WTC11 (cell line): ENCODE measurements at regions not wholly inside any gene's neighbourhood (a gene's known extent, or its start where the extent isn't known, plus 50 kb on each side); places are given as distances from the start of the nearest gene placed in this dataset.
A peak's percentile ranks its signal among the peaks of the same experiment; 100 is the strongest.

Experiments used
- ATAC-seq: fragments of 200-7000 bp; cut with Tn5 transposase; 2 replicates; pipeline ENCODE4 v1.10.0; 2021; ENCODE audit warnings: mild to moderate bottlenecking, moderate library complexity
- CTCF ChIA-PET: fragments of 300-600 bp; sonication (Branson Sonifier 250); formaldehyde crosslinking; loops from one replicate; lab custom pipeline; 2021; ENCODE audit warnings: antibody characterized with exemption; lab: Charles Lee
- POLR2A ChIA-PET: fragments of 350-600 bp; sonication (Branson Sonifier 250); formaldehyde crosslinking; loops from one replicate; lab custom pipeline; 2021; ENCODE audit warnings: antibody characterized with exemption; lab: Charles Lee
- DNase-seq: peaks from one replicate; pipeline ENCODE4 v3.0.0; 2021; ENCODE audit warnings: low spot score
- H3K27ac Mint-ChIP-seq: 2 replicates; pipeline ENCODE4 v1.8.0; 2021; ENCODE audit warnings: mixed read lengths
- H3K27me3 Mint-ChIP-seq: 2 replicates; pipeline ENCODE4 v1.8.0; 2021; ENCODE audit warnings: low read depth, mild to moderate bottlenecking, moderate library complexity, mixed read lengths
- H3K36me3 Mint-ChIP-seq: 2 replicates; pipeline ENCODE4 v1.8.0; 2021; ENCODE audit warnings: mixed read lengths
- H3K4me1 Mint-ChIP-seq: 2 replicates; pipeline ENCODE4 v1.8.0; 2022; ENCODE audit warnings: mixed read lengths
- H3K4me3 Mint-ChIP-seq: 2 replicates; pipeline ENCODE4 v1.8.0; 2021; ENCODE audit warnings: mild to moderate bottlenecking, moderate library complexity, mixed read lengths
- H3K9me3 Mint-ChIP-seq: 2 replicates; pipeline ENCODE4 v1.8.0; 2021; ENCODE audit warnings: mixed read lengths
- AFF4 ChIP-seq: sonication (generic); formaldehyde crosslinking; IDR thresholded peaks from 2 replicates; pipeline ENCODE4 v1.8.1; 2023; ENCODE audit warnings: mild to moderate bottlenecking, missing genetic modification reagents, borderline replicate concordance
- CREM ChIP-seq: sonication (generic); formaldehyde crosslinking; IDR thresholded peaks from 2 replicates; pipeline ENCODE4 v1.8.1; 2022; ENCODE audit warnings: mild to moderate bottlenecking, missing genetic modification reagents, moderate library complexity
- ESRRA ChIP-seq: sonication (generic); formaldehyde crosslinking; IDR thresholded peaks from 2 replicates; pipeline ENCODE4 v1.8.1; 2022; ENCODE audit warnings: mild to moderate bottlenecking, missing genetic modification reagents, borderline replicate concordance
- FOXJ3 ChIP-seq: sonication (generic); formaldehyde crosslinking; IDR thresholded peaks from 2 replicates; pipeline ENCODE4 v1.9.0; 2021; ENCODE audit warnings: missing genetic modification reagents, mild to moderate bottlenecking, borderline replicate concordance
- FOXK1 ChIP-seq: sonication (generic); formaldehyde crosslinking; IDR thresholded peaks from 2 replicates; pipeline ENCODE4 v1.8.0; 2022; ENCODE audit warnings: mild to moderate bottlenecking, moderate library complexity, missing genetic modification reagents
- IRF2 ChIP-seq: sonication (generic); formaldehyde crosslinking; IDR thresholded peaks from 2 replicates; pipeline ENCODE4 v1.8.0; 2022; ENCODE audit warnings: low read depth, missing genetic modification reagents, borderline replicate concordance
- JUN ChIP-seq: sonication (generic); formaldehyde crosslinking; IDR thresholded peaks from 2 replicates; pipeline ENCODE4 v1.8.0; 2023; ENCODE audit warnings: mild to moderate bottlenecking, missing genetic modification reagents
- NR1H2 ChIP-seq: sonication (generic); formaldehyde crosslinking; IDR thresholded peaks from 2 replicates; pipeline ENCODE4 v1.9.0; 2021; ENCODE audit warnings: mild to moderate bottlenecking, moderate library complexity, missing genetic modification reagents
- PRRX2 ChIP-seq: fragments of 250-450 bp; sonication (Bioruptor Pico); IDR thresholded peaks from 2 replicates; pipeline ENCODE4 v1.8.0; 2021; ENCODE audit warnings: mild to moderate bottlenecking
- RELA ChIP-seq: sonication (generic); formaldehyde crosslinking; IDR thresholded peaks from 2 replicates; pipeline ENCODE4 v1.8.1; 2022; ENCODE audit warnings: missing genetic modification reagents, mild to moderate bottlenecking, borderline replicate concordance
- SMAD4 ChIP-seq: sonication (generic); formaldehyde crosslinking; IDR thresholded peaks from 2 replicates; pipeline ENCODE4 v1.8.0; 2022; ENCODE audit warnings: mild to moderate bottlenecking, missing genetic modification reagents
- ZNF263 ChIP-seq: sonication (generic); formaldehyde crosslinking; IDR thresholded peaks from 2 replicates; pipeline ENCODE4 v1.8.1; 2022; ENCODE audit warnings: low read depth, mild to moderate bottlenecking, moderate library complexity, missing genetic modification reagents
- ZNF317 ChIP-seq: sonication (generic); formaldehyde crosslinking; IDR thresholded peaks from 2 replicates; pipeline ENCODE4 v1.8.1; 2023; ENCODE audit warnings: low read depth, mild to moderate bottlenecking, moderate library complexity, missing genetic modification reagents, borderline replicate concordance
- ZNF396 ChIP-seq: fragments of 250-450 bp; sonication (Bioruptor Pico); IDR thresholded peaks from 2 replicates; pipeline ENCODE4 v1.8.0; 2021; ENCODE audit warnings: mild to moderate bottlenecking, moderate library complexity, borderline replicate concordance
- ZNF512 ChIP-seq: sonication (generic); formaldehyde crosslinking; IDR thresholded peaks from 2 replicates; pipeline ENCODE4 v1.8.1; 2022; ENCODE audit warnings: missing genetic modification reagents, borderline replicate concordance
- ZSCAN18 ChIP-seq: fragments of 250-450 bp; sonication (Bioruptor Pico); IDR thresholded peaks from 2 replicates; pipeline ENCODE4 v2.1.2; 2022; ENCODE audit warnings: mild to moderate bottlenecking, moderate library complexity
- TF ChIP-seq, protein P1 (sequence below): sonication (generic); formaldehyde crosslinking; IDR thresholded peaks from 2 replicates; pipeline ENCODE4 v1.8.0; 2022; ENCODE audit warnings: missing genetic modification reagents
- TF ChIP-seq, protein P2 (sequence below): sonication (generic); formaldehyde crosslinking; IDR thresholded peaks from 2 replicates; pipeline ENCODE4 v1.8.0; 2023; ENCODE audit warnings: missing genetic modification reagents

GRCh38 chr18:60980422-60981005, 352.7 kb upstream of the CDH20 start:
- Mint-ChIP-seq H3K4me3 (no peak overlapping the region), H3K36me3 (peaks cover 6% of the 10 kb centered on the region), H3K27ac (no peak overlapping the region), H3K4me1 (peaks cover 23% of the 10 kb centered on the region), H3K27me3 (peaks cover 20% of the 10 kb centered on the region), H3K9me3 (peaks cover 5% of the 10 kb centered on the region)
- ChIA-PET POLR2A (no interaction called here), CTCF (no interaction called here)
- TF ChIP-seq CREM (CRISPR knock-in tag), result no peak
- TF ChIP-seq, protein P1, sequence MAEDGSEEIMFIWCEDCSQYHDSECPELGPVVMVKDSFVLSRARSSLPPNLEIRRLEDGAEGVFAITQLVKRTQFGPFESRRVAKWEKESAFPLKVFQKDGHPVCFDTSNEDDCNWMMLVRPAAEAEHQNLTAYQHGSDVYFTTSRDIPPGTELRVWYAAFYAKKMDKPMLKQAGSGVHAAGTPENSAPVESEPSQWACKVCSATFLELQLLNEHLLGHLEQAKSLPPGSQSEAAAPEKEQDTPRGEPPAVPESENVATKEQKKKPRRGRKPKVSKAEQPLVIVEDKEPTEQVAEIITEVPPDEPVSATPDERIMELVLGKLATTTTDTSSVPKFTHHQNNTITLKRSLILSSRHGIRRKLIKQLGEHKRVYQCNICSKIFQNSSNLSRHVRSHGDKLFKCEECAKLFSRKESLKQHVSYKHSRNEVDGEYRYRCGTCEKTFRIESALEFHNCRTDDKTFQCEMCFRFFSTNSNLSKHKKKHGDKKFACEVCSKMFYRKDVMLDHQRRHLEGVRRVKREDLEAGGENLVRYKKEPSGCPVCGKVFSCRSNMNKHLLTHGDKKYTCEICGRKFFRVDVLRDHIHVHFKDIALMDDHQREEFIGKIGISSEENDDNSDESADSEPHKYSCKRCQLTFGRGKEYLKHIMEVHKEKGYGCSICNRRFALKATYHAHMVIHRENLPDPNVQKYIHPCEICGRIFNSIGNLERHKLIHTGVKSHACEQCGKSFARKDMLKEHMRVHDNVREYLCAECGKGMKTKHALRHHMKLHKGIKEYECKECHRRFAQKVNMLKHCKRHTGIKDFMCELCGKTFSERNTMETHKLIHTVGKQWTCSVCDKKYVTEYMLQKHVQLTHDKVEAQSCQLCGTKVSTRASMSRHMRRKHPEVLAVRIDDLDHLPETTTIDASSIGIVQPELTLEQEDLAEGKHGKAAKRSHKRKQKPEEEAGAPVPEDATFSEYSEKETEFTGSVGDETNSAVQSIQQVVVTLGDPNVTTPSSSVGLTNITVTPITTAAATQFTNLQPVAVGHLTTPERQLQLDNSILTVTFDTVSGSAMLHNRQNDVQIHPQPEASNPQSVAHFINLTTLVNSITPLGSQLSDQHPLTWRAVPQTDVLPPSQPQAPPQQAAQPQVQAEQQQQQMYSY (CRISPR knock-in tag), result no peak
- TF ChIP-seq RELA (CRISPR knock-in tag), result no peak
- TF ChIP-seq FOXK1, result no peak
- TF ChIP-seq ZNF263, result no peak
- no peak for TF ChIP-seq FOXJ3
- TF ChIP-seq ESRRA, result no peak
- no peak for TF ChIP-seq IRF2
- TF ChIP-seq JUN (CRISPR knock-in tag), result no peak
- DNase-seq, result no peak
- peak; percentile 82 for ATAC-seq

DNA sequence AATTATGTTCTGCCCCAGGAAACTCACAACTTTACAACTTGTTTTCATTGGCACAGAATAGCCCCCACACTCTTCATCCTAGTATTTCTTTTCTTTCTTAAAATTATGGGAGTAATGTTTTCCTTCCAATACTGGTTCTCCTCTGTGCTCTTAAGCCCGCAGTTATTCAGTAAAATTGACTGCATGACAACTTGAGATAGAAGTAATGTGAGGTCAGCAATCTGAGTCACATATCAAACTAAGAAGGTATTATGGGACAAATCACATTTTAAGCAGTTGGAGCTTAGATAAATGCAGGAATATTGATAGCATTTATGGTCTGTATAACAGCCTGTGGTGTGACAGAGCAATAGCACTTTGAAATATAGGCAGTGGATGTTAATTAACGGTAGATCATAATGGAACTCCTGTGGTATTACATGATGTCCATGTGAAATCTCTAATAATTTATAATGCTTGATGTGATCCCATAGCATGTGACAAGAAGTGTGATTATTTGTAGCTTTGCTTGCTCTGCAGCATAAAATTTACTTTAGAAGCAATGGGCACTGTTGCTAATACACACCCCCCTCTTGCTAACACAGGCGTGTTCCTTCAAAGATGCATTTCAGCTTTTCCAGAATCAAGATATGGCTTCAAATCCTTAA, 351.4 kb upstream of the CDH20 start:
- Mint-ChIP-seq H3K27me3 (peaks cover 20% of the 10 kb centered on the region), H3K9me3 (peaks cover 17% of the 10 kb centered on the region), H3K4me1 (peaks cover 23% of the 10 kb centered on the region), H3K27ac (no peak overlapping the region), H3K36me3 (peaks cover 11% of the 10 kb centered on the region), H3K4me3 (no peak overlapping the region)
- ChIA-PET POLR2A (no interaction called here), CTCF (no interaction called here)
- no peak for ATAC-seq
- no peak for DNase-seq
- no peak for TF ChIP-seq AFF4

DNA sequence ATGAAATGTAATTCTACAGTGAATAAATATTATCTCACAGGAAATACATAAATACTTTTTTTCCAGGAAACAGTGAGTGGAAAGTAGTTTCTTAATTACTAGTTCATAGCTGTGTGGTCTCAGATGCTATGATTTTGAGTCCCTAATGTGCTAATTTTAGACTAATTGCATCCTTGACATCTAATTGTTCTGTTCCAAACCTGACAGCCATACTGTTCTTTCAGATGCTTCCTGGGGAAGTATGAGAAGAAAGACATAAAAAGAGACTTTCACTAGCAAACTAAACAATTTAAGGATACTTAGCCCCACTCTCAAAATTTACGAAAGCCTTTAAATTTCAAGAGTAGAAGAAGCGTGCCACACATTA, 350.9 kb upstream of the CDH20 start:
- no peak overlapping the region for H3K27ac Mint-ChIP-seq
- ChIA-PET CTCF (no interaction called here), POLR2A (no interaction called here)
- DNase-seq, result no peak
- H3K27me3 Mint-ChIP-seq, result peaks cover 20% of the 10 kb centered on the region
- H3K4me3 Mint-ChIP-seq, result no peak overlapping the region
- ATAC-seq, result no peak
- peaks cover 23% of the 10 kb centered on the region for H3K4me1 Mint-ChIP-seq
- peaks cover 17% of the 10 kb centered on the region for H3K9me3 Mint-ChIP-seq
- H3K36me3 Mint-ChIP-seq, result peaks cover 11% of the 10 kb centered on the region
- TF ChIP-seq, protein P2, sequence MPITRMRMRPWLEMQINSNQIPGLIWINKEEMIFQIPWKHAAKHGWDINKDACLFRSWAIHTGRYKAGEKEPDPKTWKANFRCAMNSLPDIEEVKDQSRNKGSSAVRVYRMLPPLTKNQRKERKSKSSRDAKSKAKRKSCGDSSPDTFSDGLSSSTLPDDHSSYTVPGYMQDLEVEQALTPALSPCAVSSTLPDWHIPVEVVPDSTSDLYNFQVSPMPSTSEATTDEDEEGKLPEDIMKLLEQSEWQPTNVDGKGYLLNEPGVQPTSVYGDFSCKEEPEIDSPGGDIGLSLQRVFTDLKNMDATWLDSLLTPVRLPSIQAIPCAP (CRISPR knock-in tag), result no peak
- no peak for TF ChIP-seq ZNF317
- no peak for TF ChIP-seq PRRX2 (CRISPR knock-in tag)
- no peak for TF ChIP-seq ZSCAN18 (CRISPR knock-in tag)
- no peak for TF ChIP-seq NR1H2 (CRISPR knock-in tag)
- no peak for TF ChIP-seq ZNF512 (CRISPR knock-in tag)
- TF ChIP-seq ZNF396 (CRISPR knock-in tag), result no peak
- TF ChIP-seq SMAD4 (CRISPR knock-in tag), result no peak
